B cell (primary cell): ENCODE measurements at regions not wholly inside any gene's neighbourhood (a gene's known extent, or its start where the extent isn't known, plus 50 kb on each side); places are given as distances from the start of the nearest gene placed in this dataset.

Experiments
- ATAC-seq: fragments of 200-7000 bp; cut with Tn5 transposase; one replicate; pipeline ENCODE4 v1.10.0; 2021; ENCODE audit warnings: low read depth, mild to moderate bottlenecking, moderate number of reproducible peaks, moderate library complexity
- CTCF ChIA-PET: fragments of 350-600 bp; sonication (Branson Sonifier 250); formaldehyde crosslinking; loops from one replicate; lab custom pipeline; 2021; ENCODE audit warnings: antibody characterized with exemption, inconsistent platforms; lab: Charles Lee
- POLR2A ChIA-PET: fragments of 350-600 bp; sonication (Branson Sonifier 250); formaldehyde crosslinking; loops from one replicate; lab custom pipeline; 2021; ENCODE audit warnings: antibody characterized with exemption; lab: Charles Lee
- DNase-seq: peaks from one replicate; pipeline ENCODE4 v3.0.0; 2013
- H2AFZ ChIP-seq: 2 replicates; pipeline ENCODE4 v1.6.1; 2012; ENCODE audit warnings: mild to moderate bottlenecking, low read depth, low read length; ENCODE audit not compliant: insufficient read depth, poor library complexity, severe bottlenecking
- H3K27ac ChIP-seq, 2 donors: 1 replicate in 1 of 2; 2 replicates in 1 of 2; pipeline ENCODE4 v1.5.1; 2012 to 2013; ENCODE audit warnings: low read length in 2 of 2, mild to moderate bottlenecking in 2 of 2, moderate library complexity in 1 of 2
- H3K27me3 ChIP-seq, 4 experiments: fragments of 200-600 bp in 1 of 4; sonication (generic) in 1 of 4; replicated peaks in 1 of 4; 1 replicate in 2 of 4; 2 replicates in 2 of 4; pipeline versions ENCODE4 v1.6.1 to v1.7.0; 2013 to 2016; ENCODE audit warnings: low read length in 3 of 4, mild to moderate bottlenecking in 2 of 4, mixed read lengths in 1 of 4, moderate library complexity in 1 of 4; ENCODE audit not compliant: insufficient read depth in 4 of 4, control insufficient read depth in 3 of 4; ENCODE audit errors: control extremely low read depth in 1 of 4
- H3K36me3 ChIP-seq, 2 experiments: replicated peaks in 1 of 2; 1 replicate in 1 of 2; 2 replicates in 1 of 2; pipeline versions ENCODE4 v1.6.1 to v1.7.1; 2013; ENCODE audit warnings: low read length in 1 of 2; ENCODE audit not compliant: insufficient read depth in 2 of 2, control insufficient read depth in 1 of 2; ENCODE audit errors: control extremely low read depth in 1 of 2, extremely low read depth in 1 of 2
- H3K4me1 ChIP-seq, 2 donors: fragments of 200-600 bp in 1 of 2; sonication (generic) in 1 of 2; 1 replicate in 1 of 2; 2 replicates in 1 of 2; pipeline versions ENCODE4 v1.5.1 to v1.6.1; 2013 to 2017; ENCODE audit warnings: low read length in 2 of 2; ENCODE audit not compliant: control insufficient read depth in 2 of 2, insufficient read depth in 2 of 2
- H3K4me2 ChIP-seq: replicated peaks from 2 replicates; pipeline ENCODE3; 2012; ENCODE audit warnings: mild to moderate bottlenecking, low read depth, low read length; ENCODE audit not compliant: poor library complexity, severe bottlenecking
- H3K4me3 ChIP-seq, 5 experiments: fragments of 200-600 bp in 1 of 5; sonication (generic) in 1 of 5; 1 replicate in 3 of 5; 2 replicates in 2 of 5; pipeline versions ENCODE4 v1.5.1 to v1.7.0; 2011 to 2016; ENCODE audit warnings: low read length in 4 of 5, mild to moderate bottlenecking in 4 of 5, low read depth in 2 of 5, control low read depth in 1 of 5, moderate library complexity in 1 of 5; ENCODE audit not compliant: insufficient read depth in 1 of 5; ENCODE audit errors: control extremely low read depth in 1 of 5, extremely low read depth in 1 of 5
- H3K79me2 ChIP-seq: fragments of 200-600 bp; sonication (generic); one replicate; pipeline ENCODE4 v1.6.0; 2016; ENCODE audit warnings: low read length; ENCODE audit not compliant: control insufficient read depth, insufficient read depth
- H3K9ac ChIP-seq: fragments of 200-600 bp; sonication (generic); 2 replicates; pipeline ENCODE4 v1.6.1; 2017; ENCODE audit warnings: mild to moderate bottlenecking, low read length, moderate library complexity
- H3K9me3 ChIP-seq, 3 donors: one replicate each; pipeline versions ENCODE4 v1.6.1 to v1.7.1; 2013; ENCODE audit warnings: low read length in 2 of 3; ENCODE audit not compliant: control insufficient read depth in 2 of 3, insufficient read depth in 1 of 3; ENCODE audit errors: control extremely low read depth in 1 of 3
- H4K20me1 ChIP-seq: 2 replicates; pipeline ENCODE4 v1.6.0; 2012; ENCODE audit warnings: mild to moderate bottlenecking, low read length; ENCODE audit not compliant: insufficient read depth, control insufficient read depth, poor library complexity, severe bottlenecking
- H3K27ac Mint-ChIP-seq: one replicate; pipeline ENCODE4 v1.8.0; 2021; ENCODE audit warnings: mixed read lengths
- H3K27me3 Mint-ChIP-seq: one replicate; pipeline ENCODE4 v1.8.0; 2021; ENCODE audit warnings: mixed read lengths
- H3K4me1 Mint-ChIP-seq: one replicate; pipeline ENCODE4 v1.8.0; 2021; ENCODE audit warnings: mixed read lengths
- H3K4me3 Mint-ChIP-seq: one replicate; pipeline ENCODE4 v1.8.0; 2021; ENCODE audit warnings: mixed read lengths
- H3K9me3 Mint-ChIP-seq: one replicate; pipeline ENCODE4 v1.8.0; 2022; ENCODE audit warnings: mixed read lengths; ENCODE audit not compliant: insufficient read depth
- EZH2 ChIP-seq: IDR thresholded peaks from 2 replicates; pipeline ENCODE4 v1.6.1; 2012; ENCODE audit warnings: borderline replicate concordance, low read depth, mild to moderate bottlenecking, moderate library complexity, low read length; ENCODE audit not compliant: insufficient read depth, poor library complexity, severe bottlenecking
- WGBS: methylation state at CpG from one replicate; pipeline ENCODE4 v1.1.5; 2013; ENCODE audit warnings: missing lambda C conversion rate; ENCODE audit not compliant: insufficient coverage; 5-methylcytosine and 5-hydroxymethylcytosine counted together
- intact Hi-C: fragments of 100-400 bp; cut with micrococcal nuclease; formaldehyde crosslinking; loops from one replicate; pipeline ENCODE4 v1.10.0; 2022
- TF ChIP-seq, protein P1 (sequence below): fragments of 200-600 bp; IDR thresholded peaks from one replicate; pipeline ENCODE4 v1.8.0; 2022; ENCODE audit warnings: antibody characterized with exemption, mild to moderate bottlenecking

GRCh38 chr6:9439621-9440330 lies 975.1 kb downstream of the TFAP2A start:
- Histone ChIP-seq H3K36me3 (no peaks in the 10 kb centered on the region), H3K4me2 (no peak overlapping the region), H3K9me3 (peaks cover 0 to 8% (median 4%) of the 10 kb centered on the region in 3 donors), H4K20me1 (no peaks in the 10 kb centered on the region), H3K79me2 (no peaks in the 10 kb centered on the region), H3K9ac (no peak overlapping the region), H3K27me3 (no peaks in the 10 kb centered on the region), H3K4me3 (no peak overlapping the region), H2AFZ (no peak overlapping the region), H3K27ac (no peak overlapping the region), H3K4me1 (no peaks in the 10 kb centered on the region)
- peaks cover 3% of the 10 kb centered on the region for H3K9me3 Mint-ChIP-seq
- TF ChIP-seq EZH2: no peak
- TF ChIP-seq, protein P1, sequence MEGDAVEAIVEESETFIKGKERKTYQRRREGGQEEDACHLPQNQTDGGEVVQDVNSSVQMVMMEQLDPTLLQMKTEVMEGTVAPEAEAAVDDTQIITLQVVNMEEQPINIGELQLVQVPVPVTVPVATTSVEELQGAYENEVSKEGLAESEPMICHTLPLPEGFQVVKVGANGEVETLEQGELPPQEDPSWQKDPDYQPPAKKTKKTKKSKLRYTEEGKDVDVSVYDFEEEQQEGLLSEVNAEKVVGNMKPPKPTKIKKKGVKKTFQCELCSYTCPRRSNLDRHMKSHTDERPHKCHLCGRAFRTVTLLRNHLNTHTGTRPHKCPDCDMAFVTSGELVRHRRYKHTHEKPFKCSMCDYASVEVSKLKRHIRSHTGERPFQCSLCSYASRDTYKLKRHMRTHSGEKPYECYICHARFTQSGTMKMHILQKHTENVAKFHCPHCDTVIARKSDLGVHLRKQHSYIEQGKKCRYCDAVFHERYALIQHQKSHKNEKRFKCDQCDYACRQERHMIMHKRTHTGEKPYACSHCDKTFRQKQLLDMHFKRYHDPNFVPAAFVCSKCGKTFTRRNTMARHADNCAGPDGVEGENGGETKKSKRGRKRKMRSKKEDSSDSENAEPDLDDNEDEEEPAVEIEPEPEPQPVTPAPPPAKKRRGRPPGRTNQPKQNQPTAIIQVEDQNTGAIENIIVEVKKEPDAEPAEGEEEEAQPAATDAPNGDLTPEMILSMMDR: no peak
- DNase-seq (no peak), ATAC-seq (no peak)
- no peak overlapping the region for H3K4me3 Mint-ChIP-seq
- POLR2A ChIA-PET: no interaction called here
- WGBS: no CpG with 5 or more reads among the region's 1 CpG
- intact Hi-C loops: no loop called here
- no peaks in the 10 kb centered on the region for H3K27me3 Mint-ChIP-seq
- CTCF ChIA-PET: no interaction called here
- H3K4me1 Mint-ChIP-seq: no peaks in the 10 kb centered on the region
- H3K27ac Mint-ChIP-seq: no peak overlapping the region

DNA sequence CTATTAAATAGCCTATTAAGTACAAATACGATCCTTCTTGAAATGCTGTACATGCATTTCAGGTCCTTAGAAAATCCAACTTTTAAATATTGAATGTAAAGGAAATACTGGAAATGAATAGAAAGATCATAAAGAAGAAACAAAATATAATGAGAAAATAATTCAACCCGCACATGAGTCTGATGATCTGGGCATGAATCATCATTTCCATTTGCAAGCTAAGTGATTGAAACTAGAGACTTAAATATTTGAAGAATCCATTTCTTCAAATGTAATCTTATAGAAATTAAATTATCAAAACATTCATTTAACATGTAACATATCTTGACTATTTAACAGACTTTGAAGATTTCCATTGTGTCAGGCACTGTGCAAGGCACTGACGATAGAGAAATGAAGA lies 977.0 kb downstream of the TFAP2A start:
- H3K36me3 ChIP-seq: no peaks in the 10 kb centered on the region
- H3K4me1 ChIP-seq: no peaks in the 10 kb centered on the region
- no peaks in the 10 kb centered on the region for H3K27me3 Mint-ChIP-seq
- H2AFZ ChIP-seq: no peak overlapping the region
- H3K4me2 ChIP-seq: no peak overlapping the region
- WGBS: 100% methylated on average over 1 of the region's 3 CpGs
- no peaks in the 10 kb centered on the region for H3K4me1 Mint-ChIP-seq
- no peak overlapping the region for H3K27ac Mint-ChIP-seq
- ATAC-seq (no peak), DNase-seq (no peak)
- H4K20me1 ChIP-seq: no peaks in the 10 kb centered on the region
- H3K4me3 ChIP-seq: no peak overlapping the region
- H3K9me3 ChIP-seq: no peaks in the 10 kb centered on the region
- H3K79me2 ChIP-seq: no peaks in the 10 kb centered on the region
- no peak for TF ChIP-seq EZH2
- TF ChIP-seq, protein P1: no peak
- no peaks in the 10 kb centered on the region for H3K27me3 ChIP-seq
- POLR2A ChIA-PET: no interaction called here
- intact Hi-C loops: no loop called here
- no peak overlapping the region for H3K9ac ChIP-seq
- CTCF ChIA-PET: no interaction called here
- no peak overlapping the region for H3K27ac ChIP-seq
- H3K4me3 Mint-ChIP-seq: no peak overlapping the region
- peaks cover 3% of the 10 kb centered on the region for H3K9me3 Mint-ChIP-seq
